22Rv1 (cell line): ENCODE measurements at regions not wholly inside any gene's neighbourhood (a gene's known extent, or its start where the extent isn't known, plus 50 kb on each side); places are given as distances from the start of the nearest gene placed in this dataset.
A peak's percentile ranks its signal among the peaks of the same experiment; 100 is the strongest.

Experiments used
- H3K27ac ChIP-seq: fragments of 450-650 bp; 2 replicates; pipeline ENCODE4 v1.5.1; 2017
- CTCF ChIP-seq: fragments of 450-650 bp; IDR thresholded peaks from 2 replicates; pipeline ENCODE4 v1.5.1; 2017; ENCODE audit warnings: mild to moderate bottlenecking
- ZFX ChIP-seq: fragments of 450-650 bp; IDR thresholded peaks from 2 replicates; pipeline ENCODE4 v1.6.1; 2017; ENCODE audit warnings: antibody characterized with exemption, borderline replicate concordance

DNA sequence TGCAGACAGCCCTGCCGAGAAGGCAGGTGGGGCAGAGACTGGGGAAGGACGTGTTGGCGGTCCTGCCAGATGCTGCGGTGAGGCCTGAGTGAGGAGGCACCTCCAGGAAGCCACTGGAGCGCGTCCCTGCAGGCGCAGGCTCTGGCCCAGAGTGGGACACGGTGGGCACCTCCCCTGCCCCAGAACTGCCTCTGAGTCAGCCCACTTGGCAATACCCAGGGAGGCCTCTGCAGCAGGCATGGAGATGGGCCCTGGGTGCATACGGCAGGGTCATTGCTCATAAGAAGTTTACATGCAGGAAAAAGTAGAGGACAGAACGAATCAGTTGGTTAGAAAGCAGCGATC lies 195.9 kb downstream of the TFCP2L1 start:
- no peak overlapping the region for H3K27ac ChIP-seq
- no peak for TF ChIP-seq ZFX
- no peak for TF ChIP-seq CTCF

DNA sequence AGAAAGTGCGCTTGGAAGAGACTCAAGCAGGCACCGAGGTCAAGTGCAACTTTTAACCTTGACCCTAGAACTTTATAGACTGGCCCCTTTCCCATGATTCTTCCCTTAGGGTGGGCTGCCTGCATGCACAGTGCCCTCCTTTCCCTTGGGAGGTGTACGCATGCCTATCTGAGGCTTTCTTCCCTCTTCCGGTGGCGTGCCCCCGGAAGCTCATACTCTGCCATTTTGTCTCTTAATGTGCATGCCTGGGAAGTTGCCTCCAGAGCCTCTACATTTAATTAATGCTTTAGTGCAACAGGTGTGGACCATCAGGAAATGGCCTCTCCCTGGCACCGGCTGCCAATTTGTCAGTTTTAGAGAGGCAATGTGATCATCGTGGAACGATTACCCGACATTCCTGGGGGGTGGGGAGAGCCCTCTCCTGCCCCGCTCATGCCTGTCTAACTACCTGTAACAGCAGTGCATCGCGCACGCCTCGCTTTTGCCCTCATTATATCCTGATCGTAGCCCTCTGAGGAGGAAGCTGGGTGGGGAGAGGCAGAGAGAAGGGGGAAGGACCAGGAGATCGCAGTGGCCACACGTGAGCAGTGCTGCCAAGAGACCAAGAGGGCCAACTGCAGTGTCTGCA lies 194.8 kb downstream of the TFCP2L1 start:
- TF ChIP-seq ZFX (no peak), CTCF (no peak)
- no peak overlapping the region for H3K27ac ChIP-seq

GRCh38 chr2:121092095-121092494 lies 192.9 kb downstream of the TFCP2L1 start:
- no peak for TF ChIP-seq CTCF
- no peak for TF ChIP-seq ZFX
- H3K27ac ChIP-seq = no peak overlapping the region

DNA sequence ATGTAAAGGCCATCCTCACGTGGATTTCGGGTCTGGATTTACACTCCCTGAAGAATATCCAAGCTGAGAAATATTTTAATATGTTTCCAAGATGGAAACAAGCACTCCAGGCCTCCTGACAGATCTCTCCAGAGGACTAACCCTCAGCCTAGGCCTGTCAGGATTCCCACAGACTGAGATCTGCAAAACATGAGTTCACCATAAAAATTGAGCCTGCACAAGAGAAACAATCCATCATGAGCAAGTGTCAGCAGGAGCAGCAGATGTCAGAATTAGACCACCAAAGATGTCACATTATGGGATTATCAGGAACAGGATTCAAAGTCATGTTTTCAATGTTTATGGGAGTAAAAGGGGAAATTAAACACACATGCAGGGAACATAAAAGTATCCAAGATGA lies 191.3 kb downstream of the TFCP2L1 start:
- TF ChIP-seq CTCF = no peak
- no peak for TF ChIP-seq ZFX
- no peak overlapping the region for H3K27ac ChIP-seq

DNA sequence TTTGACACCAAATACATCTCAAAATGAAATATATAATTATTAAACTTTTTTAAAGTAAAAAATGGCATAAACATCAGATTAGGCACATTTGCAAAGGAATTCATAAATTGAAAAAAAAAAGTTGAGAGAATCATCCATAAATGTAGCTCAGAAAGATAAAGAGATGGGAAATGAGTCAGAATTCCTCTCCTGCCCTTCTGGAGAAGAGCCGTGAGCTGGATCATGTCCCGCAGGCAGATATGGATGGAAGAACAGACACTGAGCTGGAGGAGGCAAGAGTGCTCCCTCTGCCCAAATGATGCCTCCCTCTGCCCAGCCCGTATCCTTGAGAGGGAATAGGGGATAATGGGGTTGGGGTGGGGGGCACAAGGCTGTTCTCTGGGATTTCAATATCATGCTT lies 190.9 kb downstream of the TFCP2L1 start:
- no peak overlapping the region for H3K27ac ChIP-seq
- TF ChIP-seq CTCF = no peak
- TF ChIP-seq ZFX = no peak

- TF ChIP-seq ZFX = no peak
- TF ChIP-seq CTCF = no peak
- no peak overlapping the region for H3K27ac ChIP-seq
Observed at GRCh38 chr2:121094845-121095244, 190.2 kb downstream of the TFCP2L1 start.

DNA sequence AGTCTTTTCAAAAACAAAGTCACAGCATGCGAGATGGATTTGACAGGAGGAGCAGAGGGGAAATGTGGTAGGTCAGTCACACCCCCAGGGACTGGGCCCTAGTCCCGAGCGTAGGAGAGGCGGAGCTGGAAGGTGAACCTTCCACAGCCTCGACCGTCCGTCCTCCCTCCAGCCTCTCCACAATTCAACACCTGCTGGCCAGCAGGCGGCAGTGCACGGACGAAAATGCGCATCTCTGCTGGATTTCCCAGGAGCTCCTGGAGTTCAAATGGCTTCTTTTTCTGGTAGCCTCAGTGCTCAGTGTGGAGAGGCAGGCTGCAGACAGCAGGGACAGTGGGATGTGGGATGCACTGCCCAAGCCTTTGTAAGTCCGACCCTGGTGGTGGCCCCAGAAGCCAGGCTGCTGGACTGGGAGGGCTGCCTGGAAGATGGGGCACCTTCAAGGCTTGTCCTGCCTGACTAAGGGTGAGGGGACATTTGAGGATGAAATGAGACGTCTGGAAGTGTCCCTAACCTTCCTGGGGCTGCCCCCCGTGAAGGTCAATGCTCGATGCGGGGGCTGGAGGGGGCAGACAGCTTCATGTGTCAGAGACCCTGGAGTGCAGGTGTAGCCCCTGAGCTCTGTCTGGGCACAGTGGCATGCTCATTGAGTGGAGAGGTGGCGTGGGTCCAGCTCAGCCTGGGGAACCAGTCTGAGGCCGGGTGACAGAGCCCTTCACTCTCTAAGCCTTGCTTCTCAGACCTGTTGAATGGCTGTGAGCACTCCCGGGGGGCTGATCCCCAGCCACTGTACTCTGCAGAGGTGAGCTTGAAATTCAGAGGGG lies 189.5 kb downstream of the TFCP2L1 start:
- TF ChIP-seq CTCF (peak; percentile 75), ZFX (no peak)
- no peak overlapping the region for H3K27ac ChIP-seq
